ENCODE measurements at regions not wholly inside any gene's neighbourhood (a gene's known extent, or its start where the extent isn't known, plus 50 kb on each side); places are given as distances from the start of the nearest gene placed in this dataset.

DNA sequence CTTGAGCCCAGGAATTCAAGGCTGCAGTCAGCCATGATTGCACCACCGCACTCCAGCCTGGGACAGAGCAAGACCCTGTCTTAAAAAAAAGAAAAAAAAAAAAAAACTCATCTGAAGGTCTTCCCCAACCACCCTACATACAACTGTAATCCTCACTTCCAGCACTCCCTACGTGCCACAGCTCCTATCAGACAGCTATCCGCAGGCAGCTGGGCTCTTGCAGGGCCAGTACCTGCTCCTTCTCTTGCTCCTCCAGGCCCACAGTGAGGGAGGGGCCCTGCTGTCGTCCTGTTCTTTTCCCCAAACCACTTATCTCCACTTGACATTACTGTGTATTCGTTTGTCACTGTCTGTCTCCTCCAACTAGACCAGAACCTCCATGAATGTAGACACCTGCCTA, 156.1 kb upstream of the NECTIN1 start:
- TF ChIP-seq, protein P1, sequence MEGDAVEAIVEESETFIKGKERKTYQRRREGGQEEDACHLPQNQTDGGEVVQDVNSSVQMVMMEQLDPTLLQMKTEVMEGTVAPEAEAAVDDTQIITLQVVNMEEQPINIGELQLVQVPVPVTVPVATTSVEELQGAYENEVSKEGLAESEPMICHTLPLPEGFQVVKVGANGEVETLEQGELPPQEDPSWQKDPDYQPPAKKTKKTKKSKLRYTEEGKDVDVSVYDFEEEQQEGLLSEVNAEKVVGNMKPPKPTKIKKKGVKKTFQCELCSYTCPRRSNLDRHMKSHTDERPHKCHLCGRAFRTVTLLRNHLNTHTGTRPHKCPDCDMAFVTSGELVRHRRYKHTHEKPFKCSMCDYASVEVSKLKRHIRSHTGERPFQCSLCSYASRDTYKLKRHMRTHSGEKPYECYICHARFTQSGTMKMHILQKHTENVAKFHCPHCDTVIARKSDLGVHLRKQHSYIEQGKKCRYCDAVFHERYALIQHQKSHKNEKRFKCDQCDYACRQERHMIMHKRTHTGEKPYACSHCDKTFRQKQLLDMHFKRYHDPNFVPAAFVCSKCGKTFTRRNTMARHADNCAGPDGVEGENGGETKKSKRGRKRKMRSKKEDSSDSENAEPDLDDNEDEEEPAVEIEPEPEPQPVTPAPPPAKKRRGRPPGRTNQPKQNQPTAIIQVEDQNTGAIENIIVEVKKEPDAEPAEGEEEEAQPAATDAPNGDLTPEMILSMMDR (IDR thresholded peaks at IDR 0.05; ENCODE audit: low read length), result no peak
- no peak for TF ChIP-seq EZH2 (IDR thresholded peaks at IDR 0.05; ENCODE audit: borderline replicate concordance, low read length)

Measured in OCI-LY1 (cell line).